Neural cell (in vitro differentiated cells): ENCODE measurements at regions not wholly inside any gene's neighbourhood (a gene's known extent, or its start where the extent isn't known, plus 50 kb on each side); places are given as distances from the start of the nearest gene placed in this dataset.

Source experiments
- H2AFZ ChIP-seq: fragments of 200-600, 300-800 bp; sonication (generic), shearing (Covaris generic); 2 replicates; pipeline ENCODE4 v1.6.0; 2014; ENCODE audit warnings: low read depth, mild to moderate bottlenecking, antibody characterized with exemption, low read length, moderate library complexity
- H3F3A ChIP-seq: fragments of 200-600 bp; shearing (Covaris generic); 2 replicates; pipeline ENCODE4 v1.6.1; 2016; ENCODE audit warnings: mild to moderate bottlenecking, moderate library complexity, mixed read lengths, antibody characterized with exemption, low read length; ENCODE audit not compliant: insufficient read depth, poor library complexity, severe bottlenecking
- H3K27ac ChIP-seq: fragments of 200-600, 300-800 bp; sonication (generic), shearing (Covaris generic); 2 replicates; pipeline ENCODE4 v1.5.1; 2014; ENCODE audit warnings: mild to moderate bottlenecking, low read length, moderate library complexity
- H3K27me3 ChIP-seq: fragments of 300-800, 200-600 bp; sonication (generic), shearing (Covaris generic); 2 replicates; pipeline ENCODE4 v1.6.0; 2014; ENCODE audit warnings: mild to moderate bottlenecking, low read depth, low read length, moderate library complexity; ENCODE audit not compliant: insufficient read depth
- H3K36me3 ChIP-seq: fragments of 300-800, 200-600 bp; sonication (generic), shearing (Covaris generic); 2 replicates; pipeline ENCODE4 v1.5.1; 2014; ENCODE audit warnings: mild to moderate bottlenecking, antibody characterized with exemption, low read length, moderate library complexity; ENCODE audit not compliant: insufficient read depth
- H3K4me2 ChIP-seq: fragments of 300-800, 200-600 bp; sonication (generic), shearing (Covaris generic); 2 replicates; pipeline ENCODE4 v1.6.0; 2014; ENCODE audit warnings: mild to moderate bottlenecking, low read length
- H3K4me3 ChIP-seq: fragments of 300-800, 200-600 bp; sonication (generic), shearing (Covaris generic); 2 replicates; pipeline ENCODE4 v1.5.1; 2014; ENCODE audit warnings: mild to moderate bottlenecking, low read length, moderate library complexity
- H3K79me2 ChIP-seq: fragments of 200-600 bp; shearing (Covaris generic); replicated peaks from 2 replicates; pipeline ENCODE4 v1.6.0; 2014; ENCODE audit warnings: mild to moderate bottlenecking, low read length, moderate library complexity; ENCODE audit not compliant: insufficient read depth
- H3K9ac ChIP-seq: fragments of 300-800, 200-600 bp; sonication (generic), shearing (Covaris generic); 2 replicates; pipeline ENCODE4 v1.6.1; 2016; ENCODE audit warnings: mild to moderate bottlenecking, low read length, mixed read lengths
- H3K9me2 ChIP-seq: fragments of 200-600 bp; shearing (Covaris generic); 2 replicates; pipeline ENCODE4 v1.6.1; 2016; ENCODE audit warnings: mild to moderate bottlenecking, low read length, mixed read lengths; ENCODE audit not compliant: insufficient read depth
- H3K9me3 ChIP-seq: fragments of 200-600, 300-800 bp; sonication (generic), shearing (Covaris generic); 2 replicates; pipeline ENCODE4 v1.6.1; 2016; ENCODE audit warnings: mild to moderate bottlenecking, mixed run types, low read length, moderate library complexity, mixed read lengths
- H4K20me1 ChIP-seq: fragments of 200-600 bp; shearing (Covaris generic); 2 replicates; pipeline ENCODE4 v1.6.1; 2016; ENCODE audit warnings: mild to moderate bottlenecking, mixed run types; ENCODE audit not compliant: insufficient read depth
- CTCF ChIP-seq: fragments of 450-650 bp; IDR thresholded peaks from 2 replicates; pipeline ENCODE4 v1.5.1; 2014; ENCODE audit warnings: antibody characterized with exemption, mild to moderate bottlenecking, moderate library complexity; ENCODE audit not compliant: poor library complexity, severe bottlenecking
- EP300 ChIP-seq: fragments of 450-650 bp; conservative IDR thresholded peaks from 2 replicates; pipeline ENCODE4 v1.6.1; 2014; ENCODE audit warnings: antibody characterized with exemption, mild to moderate bottlenecking, moderate library complexity; ENCODE audit not compliant: poor library complexity, severe bottlenecking
- EZH2 ChIP-seq: fragments of 200-600, 300-800 bp; shearing (Covaris generic), sonication (generic); IDR thresholded peaks from 2 replicates; pipeline ENCODE4 v1.6.1; 2014; ENCODE audit warnings: antibody characterized with exemption, low read length, borderline replicate concordance, mild to moderate bottlenecking; ENCODE audit not compliant: insufficient read depth, poor library complexity, severe bottlenecking
- MXI1 ChIP-seq: fragments of 450-650 bp; conservative IDR thresholded peaks from 2 replicates; pipeline ENCODE4 v1.6.1; 2014; ENCODE audit warnings: antibody characterized with exemption, mild to moderate bottlenecking; ENCODE audit not compliant: poor library complexity, severe bottlenecking
- POLR2AphosphoS5 ChIP-seq: IDR thresholded peaks from 2 replicates; pipeline ENCODE4 v1.6.1; 2012
- RAD21 ChIP-seq: fragments of 450-650 bp; conservative IDR thresholded peaks from 2 replicates; pipeline ENCODE4 v1.6.1; 2014; ENCODE audit warnings: antibody characterized with exemption, mild to moderate bottlenecking, moderate library complexity
- REST ChIP-seq: IDR thresholded peaks from 2 replicates; pipeline ENCODE4 v1.6.1; 2012; ENCODE audit warnings: borderline replicate concordance
- SMC3 ChIP-seq: fragments of 450-650 bp; conservative IDR thresholded peaks from 2 replicates; pipeline ENCODE4 v1.6.1; 2014; ENCODE audit warnings: antibody characterized with exemption, mild to moderate bottlenecking, moderate library complexity; ENCODE audit not compliant: poor library complexity
- TAF1 ChIP-seq: IDR thresholded peaks from 2 replicates; pipeline ENCODE4 v1.6.1; 2012; ENCODE audit warnings: low read depth

- no peaks in the 10 kb centered on the region for H3F3A ChIP-seq
- H3K9me2 ChIP-seq = no peaks in the 10 kb centered on the region
- no peak for TF ChIP-seq MXI1
- TF ChIP-seq RAD21 = no peak
- no peak for TF ChIP-seq EZH2
- no peak for TF ChIP-seq SMC3
- no peak for TF ChIP-seq POLR2AphosphoS5
- TF ChIP-seq EP300 = no peak
- TF ChIP-seq REST = no peak
- TF ChIP-seq TAF1 = no peak
- no peak for TF ChIP-seq CTCF
- H3K4me2 ChIP-seq = no peak overlapping the region
- H3K36me3 ChIP-seq = no peaks in the 10 kb centered on the region
- H4K20me1 ChIP-seq = no peaks in the 10 kb centered on the region
- H3K9me3 ChIP-seq = no peaks in the 10 kb centered on the region
- no peak overlapping the region for H2AFZ ChIP-seq
- no peak overlapping the region for H3K27ac ChIP-seq
- no peak overlapping the region for H3K9ac ChIP-seq
- no peaks in the 10 kb centered on the region for H3K27me3 ChIP-seq
- H3K4me3 ChIP-seq = no peak overlapping the region
- H3K79me2 ChIP-seq = no peaks in the 10 kb centered on the region
These were observed 339.4 kb upstream of the CBLB start for GRCh38 chr3:106208251-106208650.

- Histone ChIP-seq H3K9me2 (no peaks in the 10 kb centered on the region), H3K4me3 (no peak overlapping the region), H3K4me2 (no peak overlapping the region), H3K36me3 (no peaks in the 10 kb centered on the region), H4K20me1 (no peaks in the 10 kb centered on the region), H3K9me3 (no peaks in the 10 kb centered on the region), H3K27ac (no peak overlapping the region), H3K9ac (no peak overlapping the region), H3K79me2 (no peaks in the 10 kb centered on the region), H3K27me3 (no peaks in the 10 kb centered on the region), H3F3A (no peaks in the 10 kb centered on the region), H2AFZ (no peak overlapping the region)
- peak; percentile 60 for TF ChIP-seq RAD21
- no peak for TF ChIP-seq EZH2
- TF ChIP-seq MXI1 = no peak
- no peak for TF ChIP-seq TAF1
- TF ChIP-seq POLR2AphosphoS5 = no peak
- peak; percentile 59 for TF ChIP-seq SMC3
- no peak for TF ChIP-seq EP300
- peak; percentile 49 for TF ChIP-seq CTCF
- TF ChIP-seq REST = no peak
These were observed 340.2 kb upstream of the CBLB start for GRCh38 chr3:106208967-106209366.
